SHP77 treated with DMSO at 0.1 percent for 48 hours (cell line): ENCODE measurements at regions not wholly inside any gene's neighbourhood (a gene's known extent, or its start where the extent isn't known, plus 50 kb on each side); places are given as distances from the start of the nearest gene placed in this dataset.

ENCODE experiments used
- DNase-seq: peaks from one replicate; lab custom pipeline; 2025; lab: John Stamatoyannopoulos, UW

- DNase-seq = no peak
Measured at GRCh38 chr4:175540151-175540550, 271.9 kb downstream of the GPM6A start.

- no peak for DNase-seq
Measured at GRCh38 chr4:175540732-175541131, 271.3 kb downstream of the GPM6A start.

GRCh38 chr4:175542786-175543185 lies 269.3 kb downstream of the GPM6A start:
- peak; percentile 30 for DNase-seq

- no peak for DNase-seq
Measured at GRCh38 chr4:175559126-175559525, 252.9 kb downstream of the GPM6A start.

- DNase-seq = no peak
Measured at GRCh38 chr4:175559526-175559925, 252.5 kb downstream of the GPM6A start.

- peak; percentile 2 for DNase-seq
Measured at GRCh38 chr4:175560604-175561003, 251.5 kb downstream of the GPM6A start.

GRCh38 chr4:175561696-175562095 lies 250.4 kb downstream of the GPM6A start:
- DNase-seq = no peak

- DNase-seq = no peak
Measured at GRCh38 chr4:175562111-175562510, 250.0 kb downstream of the GPM6A start.

- DNase-seq = no peak
Measured at GRCh38 chr4:175562542-175562941, 249.5 kb downstream of the GPM6A start.
